Keratinocyte (primary cell): ENCODE measurements at regions not wholly inside any gene's neighbourhood (a gene's known extent, or its start where the extent isn't known, plus 50 kb on each side); places are given as distances from the start of the nearest gene placed in this dataset.

ENCODE experiments used
- EZH2 ChIP-seq: IDR thresholded peaks from one replicate; pipeline ENCODE4 v1.6.1; 2012; ENCODE audit warnings: inconsistent platforms, mild to moderate bottlenecking, low read length, moderate library complexity
- TF ChIP-seq, protein P1 (sequence below), 3 experiments: IDR thresholded peaks in 1 of 3; conservative IDR thresholded peaks in 1 of 3; optimal IDR thresholded peaks in 1 of 3; 2 replicates in 2 of 3; 3 replicates in 1 of 3; pipeline versions ENCODE3 to v1.5.1; 2011; ENCODE audit warnings: low read length in 3 of 3, mild to moderate bottlenecking in 3 of 3, moderate library complexity in 2 of 3, control low read depth in 1 of 3, inconsistent platforms in 1 of 3; ENCODE audit not compliant: insufficient read depth in 2 of 3; ENCODE audit errors: extremely low read depth in 1 of 3

DNA sequence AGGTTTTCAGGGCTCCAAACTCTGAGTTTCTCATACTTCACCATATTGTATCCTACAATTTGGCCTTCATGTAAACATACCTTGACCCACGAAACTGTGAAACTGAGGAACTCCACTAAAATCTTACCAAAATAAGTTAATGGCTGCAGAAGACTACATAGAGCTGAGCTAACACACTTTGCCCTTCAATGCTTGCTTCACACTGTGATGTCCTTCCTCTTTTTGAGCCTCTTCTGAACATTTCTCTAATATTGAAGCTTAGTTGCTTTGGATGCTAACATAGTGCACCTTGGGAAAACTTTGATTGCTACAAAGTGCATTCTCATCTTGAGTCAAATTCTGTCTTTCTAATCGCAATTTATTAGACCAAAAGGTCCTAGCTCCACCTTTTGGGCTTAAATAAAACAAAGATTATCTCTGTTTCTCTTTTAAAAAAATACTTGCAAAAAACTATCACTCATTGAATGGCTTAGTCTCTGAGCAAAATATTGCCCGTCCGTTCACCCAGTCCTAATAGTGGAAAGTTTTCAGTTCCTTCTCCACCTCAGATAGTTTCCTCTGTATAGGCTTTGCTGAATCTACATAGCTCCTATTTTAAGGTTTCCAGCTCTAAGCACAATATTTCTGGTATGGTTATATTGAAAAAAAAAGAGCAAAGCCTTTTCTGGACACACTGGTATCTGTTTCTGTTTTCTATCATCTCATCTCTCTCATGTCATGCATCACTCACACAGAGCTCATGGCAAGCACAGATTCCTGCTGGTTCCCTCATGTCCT lies 494.6 kb downstream of the RFPL4B start:
- TF ChIP-seq, protein P1, sequence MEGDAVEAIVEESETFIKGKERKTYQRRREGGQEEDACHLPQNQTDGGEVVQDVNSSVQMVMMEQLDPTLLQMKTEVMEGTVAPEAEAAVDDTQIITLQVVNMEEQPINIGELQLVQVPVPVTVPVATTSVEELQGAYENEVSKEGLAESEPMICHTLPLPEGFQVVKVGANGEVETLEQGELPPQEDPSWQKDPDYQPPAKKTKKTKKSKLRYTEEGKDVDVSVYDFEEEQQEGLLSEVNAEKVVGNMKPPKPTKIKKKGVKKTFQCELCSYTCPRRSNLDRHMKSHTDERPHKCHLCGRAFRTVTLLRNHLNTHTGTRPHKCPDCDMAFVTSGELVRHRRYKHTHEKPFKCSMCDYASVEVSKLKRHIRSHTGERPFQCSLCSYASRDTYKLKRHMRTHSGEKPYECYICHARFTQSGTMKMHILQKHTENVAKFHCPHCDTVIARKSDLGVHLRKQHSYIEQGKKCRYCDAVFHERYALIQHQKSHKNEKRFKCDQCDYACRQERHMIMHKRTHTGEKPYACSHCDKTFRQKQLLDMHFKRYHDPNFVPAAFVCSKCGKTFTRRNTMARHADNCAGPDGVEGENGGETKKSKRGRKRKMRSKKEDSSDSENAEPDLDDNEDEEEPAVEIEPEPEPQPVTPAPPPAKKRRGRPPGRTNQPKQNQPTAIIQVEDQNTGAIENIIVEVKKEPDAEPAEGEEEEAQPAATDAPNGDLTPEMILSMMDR (optimal IDR thresholded peaks at IDR 0.05 in 1 of 3, IDR thresholded peaks at IDR 0.05 in 1 of 3, conservative IDR thresholded peaks at IDR 0.05 in 1 of 3; ENCODE audit: extremely low read depth in 1 of 3, insufficient read depth in 2 of 3, low read length in 3 of 3), result no peak
- no peak for TF ChIP-seq EZH2
